ENCODE measurements at regions not wholly inside any gene's neighbourhood (a gene's known extent, or its start where the extent isn't known, plus 50 kb on each side); places are given as distances from the start of the nearest gene placed in this dataset.

GRCh38 chr22:48573766-48574165 lies 1253.9 kb downstream of the BRD1 start:
- no peaks in the 10 kb centered on the region for H3K27me3 ChIP-seq (ENCODE audit: insufficient read depth, low read length, poor library complexity, severe bottlenecking)
- no peak overlapping the region for H3K9ac ChIP-seq (ENCODE audit: low read depth, low read length, poor library complexity, severe bottlenecking)
- no peak overlapping the region for H3K4me2 ChIP-seq (ENCODE audit: low read depth, low read length, poor library complexity, severe bottlenecking)
- no peak for TF ChIP-seq EZH2phosphoT487 (IDR thresholded peaks at IDR 0.05; ENCODE audit: borderline replicate concordance)
- TF ChIP-seq CTCF (conservative IDR thresholded peaks at IDR 0.05; ENCODE audit: low read length): no peak
- no peak overlapping the region for H3K4me3 ChIP-seq (ENCODE audit: low read length, poor library complexity, severe bottlenecking)
- H3K9me2 ChIP-seq (replicated peaks; ENCODE audit: low read depth, low read length): no peaks in the 10 kb centered on the region
- H3K4me1 ChIP-seq (ENCODE audit: insufficient read depth, low read length, poor library complexity, severe bottlenecking): peaks cover under 1% of the 10 kb centered on the region
- H3K9me3 ChIP-seq (ENCODE audit: insufficient read depth, low read depth, low read length): peaks cover 5% of the 10 kb centered on the region; the same call in 1 of the 2 replicates
- H3K79me2 ChIP-seq (ENCODE audit: insufficient read depth, low read length): no peaks in the 10 kb centered on the region
- H4K20me1 ChIP-seq (ENCODE audit: insufficient read depth, low read length, poor library complexity, severe bottlenecking): no peaks in the 10 kb centered on the region
- H3K36me3 ChIP-seq (ENCODE audit: insufficient read depth, low read length): no peaks in the 10 kb centered on the region
- H3F3A ChIP-seq (ENCODE audit: low read depth): no peaks in the 10 kb centered on the region
- H2AFZ ChIP-seq (ENCODE audit: low read length): no peak overlapping the region

DNA sequence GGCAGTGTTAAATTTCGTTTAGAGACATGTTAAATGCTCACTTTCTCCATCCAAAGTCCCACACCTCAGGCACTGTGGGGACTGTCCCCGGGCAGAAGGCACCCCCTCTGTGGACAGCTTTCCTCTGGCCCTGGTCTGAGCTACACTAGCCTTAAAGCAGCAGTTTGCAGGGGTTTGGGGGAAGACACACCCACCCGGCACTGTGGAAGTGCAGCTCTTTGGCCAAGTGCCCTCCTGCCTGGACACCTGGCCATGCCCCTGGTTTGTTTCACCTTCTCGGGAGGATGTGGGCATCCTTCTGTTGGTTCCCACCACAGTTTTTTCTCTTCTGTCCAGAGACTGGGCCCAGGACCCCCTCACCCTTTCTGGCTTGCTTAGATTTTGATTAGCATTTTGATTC lies 1254.7 kb downstream of the BRD1 start:
- TF ChIP-seq CTCF (conservative IDR thresholded peaks at IDR 0.05; ENCODE audit: low read length): no peak
- TF ChIP-seq EZH2phosphoT487 (IDR thresholded peaks at IDR 0.05; ENCODE audit: borderline replicate concordance): no peak
- Histone ChIP-seq H3K36me3 (ENCODE audit: insufficient read depth, low read length) (no peaks in the 10 kb centered on the region), H3K27me3 (ENCODE audit: insufficient read depth, low read length, poor library complexity, severe bottlenecking) (no peaks in the 10 kb centered on the region), H4K20me1 (ENCODE audit: insufficient read depth, low read length, poor library complexity, severe bottlenecking) (no peaks in the 10 kb centered on the region), H3K9me3 (ENCODE audit: insufficient read depth, low read depth, low read length) (peaks cover 5% of the 10 kb centered on the region; the same call in 1 of the 2 replicates), H3K4me1 (ENCODE audit: insufficient read depth, low read length, poor library complexity, severe bottlenecking) (peaks cover 8% of the 10 kb centered on the region), H3K4me2 (ENCODE audit: low read depth, low read length, poor library complexity, severe bottlenecking) (no peak overlapping the region), H3K9ac (ENCODE audit: low read depth, low read length, poor library complexity, severe bottlenecking) (no peak overlapping the region), H3K9me2 (replicated peaks; ENCODE audit: low read depth, low read length) (no peaks in the 10 kb centered on the region), H3K4me3 (ENCODE audit: low read length, poor library complexity, severe bottlenecking) (no peak overlapping the region), H3K79me2 (ENCODE audit: insufficient read depth, low read length) (no peaks in the 10 kb centered on the region), H3F3A (ENCODE audit: low read depth) (no peaks in the 10 kb centered on the region), H2AFZ (ENCODE audit: low read length) (no peak overlapping the region)

GRCh38 chr22:48570912-48571311 lies 1256.8 kb downstream of the BRD1 start:
- no peaks in the 10 kb centered on the region for H3F3A ChIP-seq (ENCODE audit: low read depth)
- no peaks in the 10 kb centered on the region for H3K9me2 ChIP-seq (replicated peaks; ENCODE audit: low read depth, low read length)
- H3K4me3 ChIP-seq (ENCODE audit: low read length, poor library complexity, severe bottlenecking): no peak overlapping the region
- no peak overlapping the region for H3K9ac ChIP-seq (ENCODE audit: low read depth, low read length, poor library complexity, severe bottlenecking)
- H3K27me3 ChIP-seq (ENCODE audit: insufficient read depth, low read length, poor library complexity, severe bottlenecking): no peaks in the 10 kb centered on the region
- no peak overlapping the region for H3K4me2 ChIP-seq (ENCODE audit: low read depth, low read length, poor library complexity, severe bottlenecking)
- H2AFZ ChIP-seq (ENCODE audit: low read length): no peak overlapping the region
- H3K9me3 ChIP-seq (ENCODE audit: insufficient read depth, low read depth, low read length): peaks cover 5% of the 10 kb centered on the region; the same call in 1 of the 2 replicates
- no peaks in the 10 kb centered on the region for H4K20me1 ChIP-seq (ENCODE audit: insufficient read depth, low read length, poor library complexity, severe bottlenecking)
- no peak for TF ChIP-seq EZH2phosphoT487 (IDR thresholded peaks at IDR 0.05; ENCODE audit: borderline replicate concordance)
- no peak for TF ChIP-seq CTCF (conservative IDR thresholded peaks at IDR 0.05; ENCODE audit: low read length)
- no peaks in the 10 kb centered on the region for H3K79me2 ChIP-seq (ENCODE audit: insufficient read depth, low read length)
- peaks cover 21% of the 10 kb centered on the region for H3K4me1 ChIP-seq (ENCODE audit: insufficient read depth, low read length, poor library complexity, severe bottlenecking)
- no peaks in the 10 kb centered on the region for H3K36me3 ChIP-seq (ENCODE audit: insufficient read depth, low read length)
